GM23248 (cell line): ENCODE measurements at regions not wholly inside any gene's neighbourhood (a gene's known extent, or its start where the extent isn't known, plus 50 kb on each side); places are given as distances from the start of the nearest gene placed in this dataset.

Experiments used
- DNase-seq: peaks from one replicate; pipeline ENCODE4 v3.0.0-alpha.2; 2015
- H2AFZ ChIP-seq: fragments of 200-600 bp; sonication (generic); 2 replicates; pipeline ENCODE4 v1.6.1; 2016; ENCODE audit warnings: antibody characterized with exemption
- H3F3A ChIP-seq: fragments of 200-600 bp; sonication (generic); 2 replicates; pipeline ENCODE4 v1.6.1; 2016; ENCODE audit warnings: mild to moderate bottlenecking, antibody characterized with exemption, mixed run types; ENCODE audit not compliant: insufficient read depth
- H3K27ac ChIP-seq: fragments of 200-600 bp; sonication (generic); 2 replicates; pipeline ENCODE4 v1.5.1; 2016; ENCODE audit warnings: mild to moderate bottlenecking
- H3K27me3 ChIP-seq: fragments of 200-600 bp; sonication (generic); replicated peaks from 2 replicates; pipeline ENCODE4 v1.6.1; 2016; ENCODE audit warnings: mild to moderate bottlenecking; ENCODE audit not compliant: insufficient read depth
- H3K36me3 ChIP-seq: fragments of 200-600 bp; sonication (generic); 2 replicates; pipeline ENCODE4 v1.6.1; 2016; ENCODE audit warnings: low read depth, mild to moderate bottlenecking
- H3K4me1 ChIP-seq: fragments of 200-600 bp; sonication (generic); 2 replicates; pipeline ENCODE4 v1.6.1; 2016; ENCODE audit warnings: mild to moderate bottlenecking; ENCODE audit not compliant: insufficient read depth
- H3K4me2 ChIP-seq: fragments of 200-600 bp; sonication (generic); one replicate; pipeline ENCODE4 v1.6.1; 2016; ENCODE audit warnings: mild to moderate bottlenecking; ENCODE audit not compliant: unreplicated experiment
- H3K4me3 ChIP-seq: fragments of 200-600 bp; sonication (generic); 2 replicates; pipeline ENCODE4 v1.5.1; 2016; ENCODE audit warnings: mild to moderate bottlenecking
- H3K79me2 ChIP-seq: fragments of 200-600 bp; sonication (generic); 2 replicates; pipeline ENCODE4 v1.6.1; 2016; ENCODE audit warnings: mild to moderate bottlenecking; ENCODE audit not compliant: insufficient read depth
- H3K9ac ChIP-seq: fragments of 200-600 bp; sonication (generic); 2 replicates; pipeline ENCODE4 v1.6.1; 2016; ENCODE audit warnings: mild to moderate bottlenecking
- H3K9me2 ChIP-seq: fragments of 200-600 bp; sonication (generic); 2 replicates; pipeline ENCODE4 v1.6.1; 2016; ENCODE audit warnings: mixed run types, mild to moderate bottlenecking, moderate library complexity; ENCODE audit not compliant: insufficient read depth
- H3K9me3 ChIP-seq: fragments of 200-600 bp; sonication (generic); one replicate; pipeline ENCODE4 v1.6.1; 2017; ENCODE audit warnings: low read depth
- H4K20me1 ChIP-seq: fragments of 200-600 bp; sonication (generic); 2 replicates; pipeline ENCODE4 v1.6.0; 2016; ENCODE audit not compliant: insufficient read depth
- EZH2 ChIP-seq: fragments of 200-600 bp; sonication (generic); IDR thresholded peaks from 2 replicates; pipeline ENCODE4 v1.6.1; 2018; ENCODE audit warnings: antibody characterized with exemption, mild to moderate bottlenecking; ENCODE audit not compliant: insufficient read depth, poor library complexity, severe bottlenecking
- EZH2phosphoT487 ChIP-seq: fragments of 200-600 bp; sonication (generic); IDR thresholded peaks from 2 replicates; pipeline ENCODE4 v1.6.1; 2018; ENCODE audit warnings: antibody characterized with exemption, moderate library complexity, mild to moderate bottlenecking, low read depth; ENCODE audit not compliant: insufficient read depth
- WGBS, 2 experiments: methylation state at CpG; one replicate each; pipeline ENCODE4 v1.1.6; 2015 to 2017; ENCODE audit warnings: low lambda C conversion rate in 2 of 2, low coverage in 1 of 2; ENCODE audit errors: missing lambda C conversion rate in 2 of 2; 5-methylcytosine and 5-hydroxymethylcytosine counted together
- in situ Hi-C: fragments of 300-500 bp; cut with MboI; formaldehyde crosslinking; loops from 2 replicates; pipeline ENCODE4 v1.15.0; 2020

DNA sequence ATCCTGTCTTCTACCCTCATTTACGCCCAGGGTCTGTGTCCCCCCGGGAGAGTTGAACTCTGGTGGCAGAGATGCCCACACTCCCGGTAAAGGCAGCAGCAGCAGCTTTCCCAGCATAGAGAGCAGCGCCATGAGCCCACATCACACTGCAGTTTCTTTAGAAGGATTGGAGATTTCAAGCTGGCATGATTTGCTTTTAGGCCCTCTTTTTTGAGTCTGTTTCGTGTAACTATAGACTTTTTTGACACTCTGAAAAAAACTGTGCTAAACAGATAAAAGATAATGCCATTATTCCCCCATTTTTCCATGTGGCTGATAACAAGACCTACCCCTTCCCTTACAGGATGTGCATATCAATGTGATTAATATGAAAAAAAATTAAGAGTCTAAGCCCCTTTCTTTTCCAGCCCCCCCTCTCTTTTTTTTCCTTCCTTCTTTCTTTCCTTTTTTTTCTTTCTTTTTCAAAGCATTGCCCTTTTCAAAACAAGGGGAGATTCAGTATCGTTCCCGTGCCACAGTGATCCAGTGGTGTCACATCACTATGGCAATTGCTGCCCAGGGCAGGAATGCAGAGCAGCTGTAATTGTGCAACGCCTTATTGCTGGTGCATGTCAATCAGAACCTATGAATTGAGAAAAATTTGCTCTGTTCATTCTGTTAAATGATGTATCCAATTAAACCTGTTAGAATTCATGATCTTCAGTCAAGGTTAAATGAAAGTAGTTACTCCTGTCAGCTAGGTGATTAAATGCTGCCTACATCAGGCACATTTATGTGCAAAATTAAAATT lies 104.5 kb downstream of the CDCA7 start:
- Histone ChIP-seq H4K20me1 (no peaks in the 10 kb centered on the region), H3K27me3 (peaks cover 22% of the 10 kb centered on the region; the same call in 1 of the 2 replicates), H3K4me2 (no peak overlapping the region), H3K9ac (no peak overlapping the region), H2AFZ (no peak overlapping the region), H3K9me2 (no peaks in the 10 kb centered on the region), H3K4me3 (no peak overlapping the region), H3K4me1 (no peaks in the 10 kb centered on the region), H3F3A (no peaks in the 10 kb centered on the region), H3K36me3 (no peaks in the 10 kb centered on the region), H3K27ac (no peak overlapping the region), H3K9me3 (no peaks in the 10 kb centered on the region), H3K79me2 (no peaks in the 10 kb centered on the region)
- TF ChIP-seq EZH2, result no peak
- TF ChIP-seq EZH2phosphoT487, result no peak
- no peak for DNase-seq
- in situ Hi-C loops, result no loop called here
- 67 to 71% methylated on average over 8 of the region's 8 CpGs for WGBS, 2 experiments

DNA sequence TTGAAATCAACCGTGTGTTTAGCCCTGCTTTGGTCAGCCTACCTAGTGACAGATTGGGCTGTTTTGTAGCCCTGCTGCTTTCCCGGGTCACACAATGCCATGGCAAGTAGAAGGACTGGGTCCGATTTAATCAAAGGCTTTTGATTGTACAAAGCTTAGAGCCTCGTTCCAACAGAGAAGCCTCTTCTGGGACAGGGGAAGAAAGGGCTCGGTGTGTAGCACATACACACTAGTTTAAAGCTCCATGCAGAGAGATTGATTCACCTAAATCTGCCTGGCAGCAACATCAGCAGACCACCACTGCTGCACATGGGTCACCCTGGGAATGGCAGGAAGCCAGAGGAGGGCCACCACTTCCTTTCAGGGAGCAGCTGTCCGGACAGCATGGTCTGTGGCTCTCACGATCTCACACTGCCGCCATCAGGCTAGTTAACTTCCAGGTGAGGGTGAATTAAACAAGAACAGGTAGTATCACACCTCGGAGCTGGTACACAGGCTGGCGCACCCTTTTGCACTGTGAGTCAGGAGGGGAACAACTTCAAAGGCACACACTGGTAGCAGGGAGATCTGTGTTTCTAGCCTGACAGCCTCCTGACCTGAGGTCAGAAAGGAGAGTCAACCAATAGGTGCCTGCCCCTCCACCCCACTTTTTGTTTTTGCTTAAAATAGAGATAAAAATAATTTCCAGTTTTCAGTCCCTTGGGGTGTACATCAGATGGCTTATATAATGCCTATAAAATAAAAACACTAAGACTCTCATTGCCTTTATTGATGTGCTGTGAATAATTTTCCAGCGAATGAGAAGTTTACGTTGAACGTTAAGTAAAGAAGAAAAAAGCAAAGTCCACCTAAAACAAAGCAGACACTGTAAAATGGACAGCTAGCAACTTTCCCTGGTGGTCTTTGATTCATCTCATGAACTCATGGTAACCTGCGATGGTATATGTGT lies 108.5 kb downstream of the CDCA7 start:
- WGBS, 2 experiments, result 60 to 61% methylated on average over 14 of the region's 14 CpGs
- no peaks in the 10 kb centered on the region for H3K9me2 ChIP-seq
- H3F3A ChIP-seq, result no peaks in the 10 kb centered on the region
- H3K79me2 ChIP-seq, result no peaks in the 10 kb centered on the region
- no peaks in the 10 kb centered on the region for H3K4me1 ChIP-seq
- no peak for DNase-seq
- H2AFZ ChIP-seq, result no peak overlapping the region
- H3K27me3 ChIP-seq, result peaks cover 20% of the 10 kb centered on the region; the same call in 1 of the 2 replicates
- no peak for TF ChIP-seq EZH2
- TF ChIP-seq EZH2phosphoT487, result no peak
- H3K9me3 ChIP-seq, result no peaks in the 10 kb centered on the region
- H4K20me1 ChIP-seq, result no peaks in the 10 kb centered on the region
- no peak overlapping the region for H3K4me3 ChIP-seq
- in situ Hi-C loops, result no loop called here
- H3K36me3 ChIP-seq, result no peaks in the 10 kb centered on the region
- H3K27ac ChIP-seq, result no peak overlapping the region
- H3K9ac ChIP-seq, result no peak overlapping the region
- H3K4me2 ChIP-seq, result no peak overlapping the region

DNA sequence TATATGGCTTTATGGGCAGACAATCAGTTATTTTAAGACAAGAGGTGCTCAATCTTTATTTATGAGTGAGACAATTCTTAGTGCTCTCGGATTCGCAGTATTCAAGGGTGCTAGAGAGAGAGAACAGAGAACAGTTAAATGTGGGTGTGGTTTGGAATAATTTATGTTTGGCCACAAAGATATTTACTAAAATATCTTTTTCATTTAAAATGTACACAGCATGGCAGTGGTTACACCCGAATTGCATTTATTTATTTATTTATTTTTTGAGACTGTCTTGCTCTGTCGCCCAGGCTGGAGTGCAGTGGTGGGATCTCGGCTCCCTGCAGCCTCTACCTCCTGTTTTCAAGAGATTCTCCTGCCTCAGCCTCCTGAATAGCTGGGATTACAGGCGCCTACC lies 109.2 kb downstream of the CDCA7 start:
- 69 to 75% methylated on average over 6 of the region's 6 CpGs for WGBS, 2 experiments
- H3K9me2 ChIP-seq, result no peaks in the 10 kb centered on the region
- no peaks in the 10 kb centered on the region for H3K9me3 ChIP-seq
- no peaks in the 10 kb centered on the region for H3K36me3 ChIP-seq
- no peaks in the 10 kb centered on the region for H3F3A ChIP-seq
- H3K9ac ChIP-seq, result no peak overlapping the region
- H3K79me2 ChIP-seq, result no peaks in the 10 kb centered on the region
- no peak overlapping the region for H3K27ac ChIP-seq
- no peaks in the 10 kb centered on the region for H4K20me1 ChIP-seq
- DNase-seq, result no peak
- H3K4me2 ChIP-seq, result no peak overlapping the region
- TF ChIP-seq EZH2, result no peak
- no peak for TF ChIP-seq EZH2phosphoT487
- H3K4me1 ChIP-seq, result no peaks in the 10 kb centered on the region
- peaks cover 20% of the 10 kb centered on the region; the same call in 1 of the 2 replicates for H3K27me3 ChIP-seq
- no peak overlapping the region for H2AFZ ChIP-seq
- no peak overlapping the region for H3K4me3 ChIP-seq
- in situ Hi-C loops, result no loop called here

DNA sequence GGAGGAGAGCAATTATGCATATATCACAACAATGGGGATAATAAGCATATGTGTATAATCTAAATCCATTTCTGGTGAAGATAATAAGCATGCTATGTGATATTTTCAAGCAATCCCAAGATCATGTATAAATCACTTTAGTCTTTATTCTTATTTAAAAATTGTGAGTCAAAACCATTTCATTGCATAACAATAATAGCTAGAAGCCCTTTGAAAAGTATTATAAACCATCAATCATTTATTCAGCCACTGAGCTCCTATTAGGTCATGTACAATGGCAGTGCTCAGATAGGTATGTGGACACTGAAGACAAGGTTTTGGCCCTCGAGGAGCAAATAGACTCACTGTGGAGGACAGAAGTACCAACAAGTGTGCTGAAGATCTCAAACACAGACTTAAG lies 113.1 kb downstream of the CDCA7 start:
- no peaks in the 10 kb centered on the region for H3F3A ChIP-seq
- DNase-seq, result no peak
- H3K36me3 ChIP-seq, result no peaks in the 10 kb centered on the region
- in situ Hi-C loops, result no loop called here
- WGBS, 2 experiments, result 4 to 7% methylated on average over 1 of the region's 1 CpG
- no peak overlapping the region for H3K27ac ChIP-seq
- H3K9me2 ChIP-seq, result no peaks in the 10 kb centered on the region
- no peak overlapping the region for H2AFZ ChIP-seq
- TF ChIP-seq EZH2phosphoT487, result no peak
- no peak for TF ChIP-seq EZH2
- no peaks in the 10 kb centered on the region for H4K20me1 ChIP-seq
- no peak overlapping the region for H3K9ac ChIP-seq
- H3K4me3 ChIP-seq, result no peak overlapping the region
- no peaks in the 10 kb centered on the region for H3K79me2 ChIP-seq
- H3K27me3 ChIP-seq, result no peaks in the 10 kb centered on the region; the same call in 1 of the 2 replicates
- H3K4me2 ChIP-seq, result no peak overlapping the region
- no peaks in the 10 kb centered on the region for H3K9me3 ChIP-seq
- no peaks in the 10 kb centered on the region for H3K4me1 ChIP-seq
